SU-DHL-6 (cell line): ENCODE measurements at regions not wholly inside any gene's neighbourhood (a gene's known extent, or its start where the extent isn't known, plus 50 kb on each side); places are given as distances from the start of the nearest gene placed in this dataset.

Source experiments
- H2AFZ ChIP-seq: fragments of 200-600 bp; sonication (generic); 2 replicates; pipeline ENCODE4 v1.6.1; 2014; ENCODE audit warnings: low read depth, mild to moderate bottlenecking, moderate library complexity, mixed read lengths, antibody characterized with exemption, low read length; ENCODE audit not compliant: severe bottlenecking
- H3F3A ChIP-seq: fragments of 200-600 bp; shearing (Covaris generic); 2 replicates; pipeline ENCODE4 v1.6.0; 2016; ENCODE audit warnings: antibody characterized with exemption, mild to moderate bottlenecking; ENCODE audit not compliant: insufficient read depth
- H3K27ac ChIP-seq: fragments of 200-600 bp; sonication (generic); 2 replicates; pipeline ENCODE4 v1.5.1; 2016; ENCODE audit warnings: low read depth, mild to moderate bottlenecking, low read length, moderate library complexity, mixed read lengths
- H3K27me3 ChIP-seq: fragments of 200-600 bp; sonication (generic), shearing (Covaris generic); 2 replicates; pipeline ENCODE4 v1.6.0; 2014; ENCODE audit warnings: mild to moderate bottlenecking, low read length
- H3K36me3 ChIP-seq: fragments of 200-600 bp; sonication (generic); 2 replicates; pipeline ENCODE4 v1.6.1; 2014; ENCODE audit warnings: mild to moderate bottlenecking, low read length, mixed read lengths
- H3K4me2 ChIP-seq: fragments of 300-600, 200-600 bp; shearing (Covaris generic), sonication (generic); 2 replicates; pipeline ENCODE4 v1.6.0; 2014; ENCODE audit warnings: low read length, low read depth, mild to moderate bottlenecking; ENCODE audit not compliant: poor library complexity, severe bottlenecking
- H3K4me3 ChIP-seq: fragments of 200-600 bp; sonication (generic); 2 replicates; pipeline ENCODE4 v1.5.1; 2014; ENCODE audit warnings: antibody characterized with exemption, low read length, mild to moderate bottlenecking, mixed read lengths; ENCODE audit not compliant: insufficient read depth, poor library complexity, severe bottlenecking
- H3K79me2 ChIP-seq: fragments of 200-600 bp; sonication (generic); 2 replicates; pipeline ENCODE4 v1.6.1; 2014; ENCODE audit warnings: mild to moderate bottlenecking, low read length, moderate library complexity; ENCODE audit not compliant: insufficient read depth
- H3K9ac ChIP-seq: fragments of 200-600 bp; sonication (generic); 2 replicates; pipeline ENCODE4 v1.7.0; 2014; ENCODE audit warnings: mild to moderate bottlenecking, low read length
- H3K9me2 ChIP-seq: fragments of 200-600 bp; sonication (generic); replicated peaks from 2 replicates; pipeline ENCODE4 v1.6.1; 2014; ENCODE audit warnings: low read length; ENCODE audit not compliant: insufficient read depth
- H3K9me3 ChIP-seq: fragments of 200-600 bp; sonication (generic); 2 replicates; pipeline ENCODE4 v1.6.1; 2014; ENCODE audit warnings: low read length, mixed read lengths; ENCODE audit not compliant: insufficient read depth
- H4K20me1 ChIP-seq: fragments of 200-600 bp; sonication (generic); 2 replicates; pipeline ENCODE4 v1.6.1; 2014; ENCODE audit warnings: low read depth, mild to moderate bottlenecking, antibody characterized with exemption, low read length, moderate library complexity, mixed read lengths
- EZH2phosphoT487 ChIP-seq: fragments of 200-600 bp; sonication (generic), shearing (Covaris generic); conservative IDR thresholded peaks from 2 replicates; pipeline ENCODE4 v1.6.1; 2018; ENCODE audit warnings: mild to moderate bottlenecking, antibody characterized with exemption, low read length, moderate library complexity, mixed read lengths
- TF ChIP-seq, protein P1 (sequence below): fragments of 200-600 bp; sonication (generic); IDR thresholded peaks from one replicate; pipeline ENCODE4 v1.5.1; 2017; ENCODE audit warnings: antibody characterized with exemption, mild to moderate bottlenecking, low read length, moderate library complexity; ENCODE audit not compliant: insufficient read depth, poor library complexity, severe bottlenecking

DNA sequence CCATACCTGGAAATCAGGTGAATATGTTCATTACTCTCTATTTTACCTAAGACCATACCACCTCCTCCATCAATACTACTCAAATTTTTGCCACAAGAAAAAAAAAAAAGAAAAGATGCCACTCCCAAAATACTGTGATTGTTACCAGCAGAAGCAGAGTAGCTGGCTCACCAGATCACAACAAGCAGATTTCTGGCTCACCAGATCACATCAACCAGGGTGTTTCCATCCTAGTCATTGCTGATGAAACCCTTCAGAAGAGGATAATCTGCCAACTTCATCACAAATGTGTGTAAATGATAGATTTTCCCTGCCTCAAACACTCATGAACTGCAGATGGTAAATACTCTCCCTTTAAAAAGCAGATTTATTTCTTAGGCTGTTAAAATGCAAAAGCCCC, 109.7 kb upstream of the NAMPT start:
- H3K27ac ChIP-seq, result no peak overlapping the region
- no peak overlapping the region for H3K4me3 ChIP-seq
- no peaks in the 10 kb centered on the region for H3K9me2 ChIP-seq
- H3K79me2 ChIP-seq, result no peaks in the 10 kb centered on the region
- no peak overlapping the region for H2AFZ ChIP-seq
- TF ChIP-seq EZH2phosphoT487, result no peak
- TF ChIP-seq, protein P1, sequence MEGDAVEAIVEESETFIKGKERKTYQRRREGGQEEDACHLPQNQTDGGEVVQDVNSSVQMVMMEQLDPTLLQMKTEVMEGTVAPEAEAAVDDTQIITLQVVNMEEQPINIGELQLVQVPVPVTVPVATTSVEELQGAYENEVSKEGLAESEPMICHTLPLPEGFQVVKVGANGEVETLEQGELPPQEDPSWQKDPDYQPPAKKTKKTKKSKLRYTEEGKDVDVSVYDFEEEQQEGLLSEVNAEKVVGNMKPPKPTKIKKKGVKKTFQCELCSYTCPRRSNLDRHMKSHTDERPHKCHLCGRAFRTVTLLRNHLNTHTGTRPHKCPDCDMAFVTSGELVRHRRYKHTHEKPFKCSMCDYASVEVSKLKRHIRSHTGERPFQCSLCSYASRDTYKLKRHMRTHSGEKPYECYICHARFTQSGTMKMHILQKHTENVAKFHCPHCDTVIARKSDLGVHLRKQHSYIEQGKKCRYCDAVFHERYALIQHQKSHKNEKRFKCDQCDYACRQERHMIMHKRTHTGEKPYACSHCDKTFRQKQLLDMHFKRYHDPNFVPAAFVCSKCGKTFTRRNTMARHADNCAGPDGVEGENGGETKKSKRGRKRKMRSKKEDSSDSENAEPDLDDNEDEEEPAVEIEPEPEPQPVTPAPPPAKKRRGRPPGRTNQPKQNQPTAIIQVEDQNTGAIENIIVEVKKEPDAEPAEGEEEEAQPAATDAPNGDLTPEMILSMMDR, result no peak
- H3F3A ChIP-seq, result no peaks in the 10 kb centered on the region
- H3K9ac ChIP-seq, result no peak overlapping the region
- H3K9me3 ChIP-seq, result no peaks in the 10 kb centered on the region
- H3K27me3 ChIP-seq, result no peaks in the 10 kb centered on the region
- H4K20me1 ChIP-seq, result no peaks in the 10 kb centered on the region
- no peak overlapping the region for H3K4me2 ChIP-seq
- H3K36me3 ChIP-seq, result no peaks in the 10 kb centered on the region

DNA sequence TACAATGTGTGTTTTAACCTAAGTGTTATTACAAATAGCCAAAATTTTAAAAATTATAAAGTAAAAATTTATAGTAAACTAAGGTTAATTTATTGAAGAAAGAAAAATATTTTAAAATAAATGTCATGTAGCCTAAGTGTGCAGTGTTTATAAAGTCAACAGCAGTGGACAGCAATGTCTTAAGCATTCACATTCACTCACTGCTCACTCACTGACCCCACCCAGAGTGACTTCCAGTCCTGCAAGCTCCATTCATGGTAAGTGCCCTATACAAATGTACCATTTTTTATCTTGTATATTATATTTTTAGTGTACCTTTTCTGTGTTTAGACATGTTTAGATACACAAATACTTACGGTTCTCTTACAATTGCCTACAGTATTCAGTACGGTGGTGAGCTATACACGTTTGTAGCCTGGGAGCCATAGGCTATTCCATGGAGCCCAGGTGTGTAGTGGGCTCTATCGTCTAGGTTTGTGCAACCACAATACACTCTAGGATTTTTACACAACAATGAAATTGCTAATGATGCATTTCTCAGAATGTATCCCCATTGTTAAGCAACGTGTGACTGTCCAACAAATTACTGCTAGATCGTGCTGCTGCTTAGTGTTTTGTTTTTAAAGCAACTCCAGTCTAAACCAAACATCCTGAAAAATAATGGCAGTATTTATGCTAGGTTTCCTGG, 108.9 kb upstream of the NAMPT start:
- Histone ChIP-seq H4K20me1 (no peaks in the 10 kb centered on the region), H3K9ac (no peak overlapping the region), H2AFZ (no peak overlapping the region), H3K79me2 (no peaks in the 10 kb centered on the region), H3K27ac (no peak overlapping the region), H3K9me2 (no peaks in the 10 kb centered on the region), H3F3A (no peaks in the 10 kb centered on the region), H3K27me3 (no peaks in the 10 kb centered on the region), H3K4me2 (no peak overlapping the region), H3K9me3 (no peaks in the 10 kb centered on the region), H3K36me3 (no peaks in the 10 kb centered on the region), H3K4me3 (no peak overlapping the region)
- TF ChIP-seq, protein P1, result no peak
- no peak for TF ChIP-seq EZH2phosphoT487

DNA sequence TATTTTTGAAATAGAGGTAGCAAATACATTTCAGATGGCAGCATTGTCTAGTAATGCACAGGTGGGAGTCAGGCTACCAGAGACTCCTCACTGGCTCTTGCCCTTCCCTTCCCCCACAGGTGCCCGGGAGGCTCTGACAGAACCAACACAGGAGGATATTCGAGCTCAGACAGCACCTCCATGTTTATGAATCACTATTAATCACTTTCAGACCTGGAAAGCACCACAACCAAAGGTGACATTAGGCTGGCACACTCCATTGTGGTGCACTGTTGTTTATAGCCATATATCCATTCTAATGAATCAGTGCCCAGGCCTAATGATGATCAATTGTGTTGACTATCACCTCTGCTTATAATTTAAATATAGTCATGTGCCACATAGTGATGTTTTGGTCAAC, 107.8 kb upstream of the NAMPT start:
- Histone ChIP-seq H3K36me3 (no peaks in the 10 kb centered on the region), H3K27me3 (no peaks in the 10 kb centered on the region), H3F3A (no peaks in the 10 kb centered on the region), H3K4me3 (no peak overlapping the region), H3K9me2 (no peaks in the 10 kb centered on the region), H3K9me3 (no peaks in the 10 kb centered on the region), H3K79me2 (no peaks in the 10 kb centered on the region), H4K20me1 (no peaks in the 10 kb centered on the region), H3K4me2 (no peak overlapping the region), H3K9ac (no peak overlapping the region), H2AFZ (no peak overlapping the region), H3K27ac (no peak overlapping the region)
- TF ChIP-seq, protein P1, result no peak
- TF ChIP-seq EZH2phosphoT487, result no peak
